ENCODE measurements at regions not wholly inside any gene's neighbourhood (a gene's known extent, or its start where the extent isn't known, plus 50 kb on each side); places are given as distances from the start of the nearest gene placed in this dataset.

- ChIA-PET CTCF (no interaction called here), POLR2A (no interaction called here)
- H3K9me3 ChIP-seq (ENCODE audit: control insufficient read depth, insufficient read depth, low read depth, low read length): no peaks in the 10 kb centered on the region
- peaks cover 7% of the 10 kb centered on the region; the same call in 1 of the 2 replicates for H3K27me3 ChIP-seq (ENCODE audit: control insufficient read depth, insufficient read depth, low read length)
- no TSS peak for BruUV-seq (replicated peaks)
- no peak for ATAC-seq
- intact Hi-C loops (cut with micrococcal nuclease; ENCODE audit: unreplicated experiment) (no loop called here), in situ Hi-C loops (cut with HindIII; ENCODE audit: low pct_unique_long_range_greater_than_20kb, low sequenced_read_pairs) (no loop called here)
- H3K27ac ChIP-seq (ENCODE audit: low read length): no peak overlapping the region
- no peak for DNase-seq (ENCODE audit: low read depth, low spot score)
- no peaks in the 10 kb centered on the region for H3K4me1 ChIP-seq (ENCODE audit: control insufficient read depth, insufficient read depth, low read length)
- no peak overlapping the region for H3K4me3 ChIP-seq (ENCODE audit: low read depth in 2 of 2, low read length in 2 of 2)
- TF ChIP-seq POLR2AphosphoS5 (IDR thresholded peaks at IDR 0.05; ENCODE audit: low read depth, low read length): no peak
- TF ChIP-seq CTCF (IDR thresholded peaks at IDR 0.05): no peak
- no peak for TF ChIP-seq SIN3A (IDR thresholded peaks at IDR 0.05; ENCODE audit: borderline replicate concordance, insufficient read depth, low read depth, low read length)
- no peak for TF ChIP-seq TCF7L2 (IDR thresholded peaks at IDR 0.05; ENCODE audit: low read depth, low read length)
- no peak for TF ChIP-seq REST (IDR thresholded peaks at IDR 0.05; ENCODE audit: insufficient read depth in 1 of 2, low read depth in 2 of 2, low read length in 1 of 2)
- H3K36me3 ChIP-seq (ENCODE audit: control insufficient read depth, insufficient read depth, low read length): no peaks in the 10 kb centered on the region
Measured at GRCh38 chr10:88209231-88209630, 345.8 kb downstream of the PTEN start.

- no peak for TF ChIP-seq POLR2AphosphoS5 (IDR thresholded peaks at IDR 0.05; ENCODE audit: low read depth, low read length)
- TF ChIP-seq REST (IDR thresholded peaks at IDR 0.05; ENCODE audit: insufficient read depth in 1 of 2, low read depth in 2 of 2, low read length in 1 of 2): no peak
- no peak for TF ChIP-seq TCF7L2 (IDR thresholded peaks at IDR 0.05; ENCODE audit: low read depth, low read length)
- no peak for TF ChIP-seq CTCF (IDR thresholded peaks at IDR 0.05)
- TF ChIP-seq SIN3A (IDR thresholded peaks at IDR 0.05; ENCODE audit: borderline replicate concordance, insufficient read depth, low read depth, low read length): no peak
- CTCF ChIA-PET: interaction anchor here (0.6 kb wide), 1 partner anchor 350 kb away, joined by 8 read pairs; no protein-coding TSS in a partner anchor
- POLR2A ChIA-PET: no interaction called here
- intact Hi-C loops (cut with micrococcal nuclease; ENCODE audit: unreplicated experiment): no loop called here
- no TSS peak for BruUV-seq (replicated peaks)
- in situ Hi-C loops (cut with HindIII; ENCODE audit: low pct_unique_long_range_greater_than_20kb, low sequenced_read_pairs): no loop called here
- Histone ChIP-seq H3K4me1 (ENCODE audit: control insufficient read depth, insufficient read depth, low read length) (no peaks in the 10 kb centered on the region), H3K27me3 (ENCODE audit: control insufficient read depth, insufficient read depth, low read length) (peaks cover 7% of the 10 kb centered on the region; the same call in 1 of the 2 replicates), H3K9me3 (ENCODE audit: control insufficient read depth, insufficient read depth, low read depth, low read length) (no peaks in the 10 kb centered on the region), H3K4me3 (ENCODE audit: low read depth in 2 of 2, low read length in 2 of 2) (no peak overlapping the region), H3K36me3 (ENCODE audit: control insufficient read depth, insufficient read depth, low read length) (no peaks in the 10 kb centered on the region), H3K27ac (ENCODE audit: low read length) (no peak overlapping the region)
- DNase-seq (ENCODE audit: low read depth, low spot score) (no peak), ATAC-seq (no peak)
Measured at GRCh38 chr10:88209837-88210561, 346.6 kb downstream of the PTEN start.

Measured in Panc1 (cell line).